Stimulated activated CD8-positive, alpha-beta memory T cell treated with anti-CD3 and anti-CD28 coated beads, Interleukin-7, amount 100 ng/mL, for 1 hour (primary cell): ENCODE measurements at regions not wholly inside any gene's neighbourhood (a gene's known extent, or its start where the extent isn't known, plus 50 kb on each side); places are given as distances from the start of the nearest gene placed in this dataset.

Source experiments
- DNase-seq, 2 donors: peaks; one replicate each; pipeline ENCODE4 v3.0.0-alpha.2; 2020; ENCODE audit warnings: low read depth in 2 of 2

DNA sequence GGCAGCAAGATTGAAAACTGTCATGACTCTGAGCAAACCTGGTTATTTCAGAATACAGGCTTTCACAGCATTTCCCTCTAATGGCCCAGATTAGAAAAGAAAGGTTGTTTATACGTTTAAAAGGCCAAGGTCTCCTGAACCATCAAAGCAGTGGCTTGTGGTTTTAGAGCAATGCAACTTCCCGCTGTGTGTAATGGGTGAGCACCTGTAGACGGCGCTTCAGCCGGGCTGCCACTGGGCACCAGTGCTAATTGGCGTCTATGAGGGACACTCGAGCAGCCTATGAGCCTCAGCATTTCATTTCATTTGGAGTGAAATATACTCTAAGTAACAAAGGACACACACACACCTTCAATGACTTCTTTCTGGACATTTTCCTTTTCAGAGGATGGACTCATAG lies 671.0 kb upstream of the FZD8 start:
- DNase-seq: no peak

GRCh38 chr10:36303896-36304295 lies 661.8 kb upstream of the FZD8 start:
- DNase-seq: no peak

DNA sequence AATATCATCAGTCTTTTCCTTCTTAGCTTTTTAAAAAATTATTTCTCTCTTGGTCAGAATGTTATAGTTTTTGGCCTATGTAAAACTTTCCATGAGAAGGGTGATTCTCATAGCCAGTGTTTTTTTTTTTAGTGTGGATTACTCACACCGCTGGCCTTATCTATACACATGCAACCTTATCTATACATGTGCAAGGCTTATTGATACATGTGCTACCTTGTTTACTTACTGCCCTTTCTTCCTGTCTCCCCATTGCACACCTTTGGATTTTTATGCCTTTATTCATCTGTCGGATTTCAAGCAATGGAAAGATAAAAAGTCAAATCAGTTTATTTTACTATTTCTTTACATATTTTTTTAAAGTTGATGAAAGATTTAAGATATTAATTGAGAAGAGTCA lies 660.0 kb upstream of the FZD8 start:
- no peak for DNase-seq

DNA sequence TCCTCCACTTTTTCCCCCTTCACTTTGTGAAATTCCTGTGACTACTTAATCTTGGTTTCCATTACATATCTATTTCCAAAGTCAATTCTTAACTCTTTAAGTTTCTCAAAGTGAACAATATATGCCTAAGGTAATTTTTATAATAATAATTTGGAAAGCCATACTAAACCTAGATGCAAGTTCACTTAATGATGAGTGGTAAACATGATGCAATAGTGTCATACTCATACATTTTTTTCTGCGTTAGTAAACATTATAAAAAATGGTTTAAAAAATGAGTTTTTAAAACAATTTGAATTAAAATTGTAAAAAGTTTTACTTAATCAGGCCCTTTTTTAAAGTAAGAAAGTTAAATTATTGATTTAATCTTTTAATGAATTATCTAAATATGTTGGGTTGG lies 659.4 kb upstream of the FZD8 start:
- no peak for DNase-seq

GRCh38 chr10:36301139-36301538 lies 659.0 kb upstream of the FZD8 start:
- no peak for DNase-seq

GRCh38 chr10:36283827-36284226 lies 641.7 kb upstream of the FZD8 start:
- no peak for DNase-seq

GRCh38 chr10:36281831-36282331 lies 639.8 kb upstream of the FZD8 start:
- DNase-seq: no peak

- DNase-seq: no peak
Measured at GRCh38 chr10:36280890-36281499, 638.9 kb upstream of the FZD8 start.

GRCh38 chr10:36280321-36280741 lies 638.2 kb upstream of the FZD8 start:
- DNase-seq: no peak

GRCh38 chr10:36278176-36278575 lies 636.1 kb upstream of the FZD8 start:
- DNase-seq: no peak

DNA sequence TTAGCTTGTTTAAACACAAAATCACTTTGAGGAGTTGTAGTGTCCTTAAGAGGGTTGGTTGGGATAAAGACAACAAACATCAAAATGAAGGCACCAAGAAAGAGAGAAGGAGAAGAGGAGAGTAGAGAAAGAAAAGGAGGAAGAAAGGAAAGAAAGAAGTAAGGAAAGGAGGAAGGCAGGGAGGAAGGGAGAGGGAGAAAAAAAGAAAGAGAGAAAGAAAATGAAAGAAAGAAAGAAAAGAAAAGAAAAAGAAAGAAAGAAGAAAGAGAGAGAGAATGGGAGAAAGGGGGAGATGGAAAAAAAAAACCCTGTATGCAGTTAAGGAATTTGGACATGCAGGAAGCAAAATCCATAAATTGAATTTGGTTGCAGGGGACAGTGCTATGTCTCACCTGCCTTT lies 635.4 kb upstream of the FZD8 start:
- no peak for DNase-seq

GRCh38 chr10:36271627-36272340 lies 629.7 kb upstream of the FZD8 start:
- DNase-seq: no peak

DNA sequence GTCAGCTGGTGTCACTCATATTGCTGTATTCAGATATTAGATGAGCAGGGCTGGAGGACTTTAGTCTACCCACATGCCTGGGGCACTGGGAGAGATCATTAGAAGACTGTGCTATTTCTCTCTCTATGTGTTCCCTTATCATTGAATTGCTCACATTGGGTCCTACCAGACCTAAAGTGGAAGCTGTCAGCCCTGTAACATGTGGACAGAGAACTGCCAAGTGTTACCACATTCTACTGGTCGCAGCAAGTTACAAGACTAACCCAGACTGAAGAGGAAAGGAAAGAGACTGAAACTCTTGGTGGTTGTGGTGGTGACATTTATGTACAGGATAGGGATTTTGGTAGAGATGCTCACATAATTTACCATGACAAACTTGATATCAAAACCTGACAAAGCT lies 627.1 kb upstream of the FZD8 start:
- DNase-seq: no peak

DNA sequence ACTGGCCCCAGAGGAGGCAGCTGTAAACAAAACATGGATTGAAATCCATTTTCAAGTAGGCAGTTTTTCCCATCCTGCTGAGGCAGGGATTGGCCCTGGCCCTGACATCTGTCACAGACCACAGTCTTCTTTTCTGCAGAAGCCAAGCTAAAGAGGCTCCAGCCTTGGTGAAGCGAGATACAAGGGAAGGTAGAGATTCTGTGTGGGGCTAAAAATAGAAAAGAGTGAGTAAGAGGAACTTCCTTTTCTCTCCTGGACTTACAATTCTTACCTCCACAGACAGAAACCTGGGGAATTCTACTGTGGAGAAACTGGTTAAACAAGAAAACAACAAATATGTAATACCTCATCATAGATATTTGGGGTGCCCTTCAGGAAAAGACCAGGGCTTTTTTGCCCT lies 624.8 kb upstream of the FZD8 start:
- DNase-seq: no peak

- DNase-seq: no peak
Measured at GRCh38 chr10:36265741-36266140, 623.6 kb upstream of the FZD8 start.

DNA sequence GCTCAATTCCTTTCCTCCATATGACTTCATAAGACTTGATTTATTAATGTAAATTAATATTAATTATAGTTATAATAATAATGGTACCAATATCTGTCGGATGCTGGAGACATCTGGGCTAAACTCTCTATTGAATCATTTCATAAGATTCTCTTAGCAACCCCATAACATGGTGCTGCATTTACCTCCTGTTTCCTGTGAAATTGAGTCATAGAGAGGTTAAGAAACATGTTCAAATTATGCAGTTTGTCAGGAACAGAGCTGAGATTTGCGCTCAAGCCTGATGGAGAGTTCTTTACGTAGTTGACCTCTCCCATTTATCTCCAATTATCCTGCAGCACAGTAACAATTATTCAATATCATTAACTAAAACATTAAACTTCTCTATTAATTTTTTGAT lies 621.8 kb upstream of the FZD8 start:
- no peak for DNase-seq

- no peak for DNase-seq
Measured at GRCh38 chr10:36256948-36257356, 614.9 kb upstream of the FZD8 start.

GRCh38 chr10:36256166-36256565 lies 614.1 kb upstream of the FZD8 start:
- DNase-seq: no peak

DNA sequence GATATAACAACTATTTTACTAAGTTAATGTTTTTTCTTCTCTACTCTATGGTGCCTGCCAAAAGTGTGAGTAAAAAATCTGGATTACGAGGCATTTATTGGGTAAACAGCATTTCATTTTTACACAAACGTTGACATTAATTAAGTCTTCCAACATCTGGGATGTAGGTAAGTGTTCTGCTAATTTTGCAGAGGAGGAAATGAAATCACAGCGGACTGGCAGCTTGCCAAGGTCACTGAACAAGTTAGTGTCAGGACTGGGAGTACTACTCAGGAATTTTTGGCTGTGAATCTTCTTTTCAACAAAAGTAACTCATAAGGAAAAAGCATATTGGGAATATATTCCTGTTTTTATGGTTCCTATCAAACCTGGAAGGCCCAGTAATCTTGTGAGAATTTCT lies 612.1 kb upstream of the FZD8 start:
- DNase-seq: no peak

GRCh38 chr10:36253731-36254130 lies 611.6 kb upstream of the FZD8 start:
- no peak for DNase-seq

DNA sequence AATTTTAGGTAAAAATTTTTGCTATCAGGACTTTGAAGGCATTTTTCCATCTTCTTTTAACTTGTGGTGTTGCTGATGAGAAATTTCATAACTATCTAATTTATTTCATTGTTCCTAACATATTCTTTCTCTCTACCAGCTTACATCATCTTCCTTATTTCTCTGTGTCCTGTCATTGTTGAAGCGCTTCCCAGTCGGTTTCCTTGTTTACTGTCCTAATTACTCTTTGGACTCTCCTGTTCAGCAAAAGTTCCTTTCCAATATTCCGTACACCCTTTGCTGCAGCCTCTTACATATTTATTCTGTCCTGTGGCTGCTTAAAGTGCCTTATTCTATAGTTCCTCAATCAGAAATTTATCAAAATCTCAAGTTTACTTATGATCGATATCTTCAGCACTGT lies 609.0 kb upstream of the FZD8 start:
- DNase-seq: no peak

DNA sequence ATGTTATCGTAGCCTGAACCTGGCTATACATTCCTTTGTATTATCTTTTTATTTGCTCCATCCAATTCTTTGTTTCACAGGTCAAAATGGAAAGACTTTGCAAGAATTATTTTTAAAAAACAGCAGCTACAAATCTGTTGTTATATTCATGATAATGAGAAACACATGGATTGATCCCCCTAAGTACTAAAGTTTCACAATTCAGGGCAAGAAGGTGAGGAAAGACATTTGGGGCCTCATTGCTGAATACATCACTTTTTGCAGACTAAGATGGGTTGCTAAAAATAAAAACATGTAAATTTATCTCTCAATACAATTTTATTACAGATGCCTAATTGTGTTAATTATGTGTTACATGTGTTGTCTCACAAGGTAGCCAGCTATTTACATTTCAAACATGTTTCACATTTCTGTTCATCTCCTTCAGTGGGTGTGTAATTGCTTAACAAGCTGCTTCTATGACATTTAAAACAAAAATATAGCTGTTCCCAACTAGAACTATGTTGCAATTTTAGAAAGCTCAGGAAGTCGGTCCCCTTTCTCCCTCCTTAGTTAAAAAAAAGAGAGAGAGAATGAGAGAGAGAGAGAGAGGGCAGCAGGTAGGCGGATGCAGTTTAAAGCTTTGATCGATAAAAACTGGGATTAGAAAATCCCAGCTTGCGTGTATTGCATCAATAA lies 606.3 kb upstream of the FZD8 start:
- DNase-seq: no peak

- DNase-seq: no peak
Measured at GRCh38 chr10:36247478-36247877, 605.4 kb upstream of the FZD8 start.
